Ishikawa (cell line): ENCODE measurements at regions not wholly inside any gene's neighbourhood (a gene's known extent, or its start where the extent isn't known, plus 50 kb on each side); places are given as distances from the start of the nearest gene placed in this dataset.

Source experiments
- CEBPB ChIP-seq: IDR thresholded peaks from 2 replicates; pipeline ENCODE4 v1.6.1; 2012
- CREB1 ChIP-seq: IDR thresholded peaks from 2 replicates; pipeline ENCODE4 v1.6.1; 2012; ENCODE audit warnings: low read depth
- EGR1 ChIP-seq: IDR thresholded peaks from 2 replicates; pipeline ENCODE4 v1.6.1; 2012
- EP300 ChIP-seq: IDR thresholded peaks from 2 replicates; pipeline ENCODE4 v1.6.1; 2012; ENCODE audit warnings: borderline replicate concordance
- FOXM1 ChIP-seq: IDR thresholded peaks from 2 replicates; pipeline ENCODE4 v1.6.1; 2012; ENCODE audit warnings: low read depth, borderline replicate concordance
- MAX ChIP-seq: IDR thresholded peaks from 2 replicates; pipeline ENCODE4 v1.6.1; 2012
- NFIC ChIP-seq: IDR thresholded peaks from 2 replicates; pipeline ENCODE4 v1.6.1; 2012
- RAD21 ChIP-seq: IDR thresholded peaks from 2 replicates; pipeline ENCODE4 v1.6.1; 2012; ENCODE audit warnings: low read depth
- REST ChIP-seq: IDR thresholded peaks from 2 replicates; pipeline ENCODE4 v1.6.1; 2012; ENCODE audit warnings: low read depth, mild to moderate bottlenecking
- TAF1 ChIP-seq: IDR thresholded peaks from 2 replicates; pipeline ENCODE4 v1.6.1; 2012; ENCODE audit warnings: low read depth, mild to moderate bottlenecking
- TCF12 ChIP-seq: IDR thresholded peaks from 2 replicates; pipeline ENCODE4 v1.6.1; 2012; ENCODE audit warnings: low read depth
- TEAD4 ChIP-seq: IDR thresholded peaks from 2 replicates; pipeline ENCODE4 v1.6.1; 2012
- USF1 ChIP-seq: IDR thresholded peaks from 2 replicates; pipeline ENCODE4 v1.6.1; 2012
- YY1 ChIP-seq: IDR thresholded peaks from 2 replicates; pipeline ENCODE4 v1.6.1; 2012; ENCODE audit warnings: low read depth
- ZBTB7A ChIP-seq: IDR thresholded peaks from 2 replicates; pipeline ENCODE4 v1.6.1; 2012; ENCODE audit warnings: low read depth

DNA sequence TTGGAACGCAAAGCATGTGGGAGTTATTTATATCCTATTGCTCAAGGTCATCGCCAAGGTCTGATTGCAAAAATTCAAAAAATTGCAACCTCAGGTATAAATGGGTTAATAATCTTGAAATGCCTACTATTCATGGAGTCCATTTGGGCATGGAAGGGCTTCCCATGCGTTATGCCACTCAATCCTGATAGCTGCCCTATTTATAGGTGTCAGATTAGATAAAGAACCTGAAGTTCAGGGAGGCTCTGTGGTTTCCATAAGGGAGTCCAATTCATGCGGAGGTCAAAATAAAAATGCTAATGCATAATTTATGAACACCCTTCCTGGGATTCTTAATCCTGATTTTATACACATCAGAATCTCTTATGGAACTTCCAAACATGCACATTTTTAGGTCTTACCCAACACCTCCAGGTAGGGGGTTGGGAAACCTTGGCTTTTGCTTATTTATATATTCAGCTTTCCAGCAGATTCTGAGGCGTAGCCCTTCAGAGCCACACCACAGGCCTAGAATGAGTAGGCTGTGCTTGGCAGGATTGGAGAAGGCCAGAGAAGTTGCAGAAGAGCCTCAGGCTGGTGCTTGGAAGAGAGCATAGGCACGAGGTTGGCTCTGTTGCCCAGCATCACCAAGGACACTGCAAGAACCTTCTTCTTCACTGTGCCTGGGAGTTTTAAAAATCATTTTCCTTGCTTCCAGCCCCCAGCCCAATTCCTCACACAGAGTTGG lies 324.4 kb upstream of the CFAP20DC start:
- no peak for TF ChIP-seq CEBPB
- no peak for TF ChIP-seq EGR1
- no peak for TF ChIP-seq TAF1
- no peak for TF ChIP-seq MAX
- TF ChIP-seq USF1 = no peak
- no peak for TF ChIP-seq REST
- no peak for TF ChIP-seq EP300
- no peak for TF ChIP-seq TCF12
- TF ChIP-seq NFIC = no peak

- TF ChIP-seq MAX (no peak), FOXM1 (no peak), USF1 (no peak), CEBPB (no peak), NFIC (no peak), TCF12 (no peak), REST (no peak), RAD21 (no peak), ZBTB7A (no peak), CREB1 (no peak), EP300 (no peak), YY1 (no peak), EGR1 (no peak)
Measured at GRCh38 chr3:59372346-59372745, 322.5 kb upstream of the CFAP20DC start.

DNA sequence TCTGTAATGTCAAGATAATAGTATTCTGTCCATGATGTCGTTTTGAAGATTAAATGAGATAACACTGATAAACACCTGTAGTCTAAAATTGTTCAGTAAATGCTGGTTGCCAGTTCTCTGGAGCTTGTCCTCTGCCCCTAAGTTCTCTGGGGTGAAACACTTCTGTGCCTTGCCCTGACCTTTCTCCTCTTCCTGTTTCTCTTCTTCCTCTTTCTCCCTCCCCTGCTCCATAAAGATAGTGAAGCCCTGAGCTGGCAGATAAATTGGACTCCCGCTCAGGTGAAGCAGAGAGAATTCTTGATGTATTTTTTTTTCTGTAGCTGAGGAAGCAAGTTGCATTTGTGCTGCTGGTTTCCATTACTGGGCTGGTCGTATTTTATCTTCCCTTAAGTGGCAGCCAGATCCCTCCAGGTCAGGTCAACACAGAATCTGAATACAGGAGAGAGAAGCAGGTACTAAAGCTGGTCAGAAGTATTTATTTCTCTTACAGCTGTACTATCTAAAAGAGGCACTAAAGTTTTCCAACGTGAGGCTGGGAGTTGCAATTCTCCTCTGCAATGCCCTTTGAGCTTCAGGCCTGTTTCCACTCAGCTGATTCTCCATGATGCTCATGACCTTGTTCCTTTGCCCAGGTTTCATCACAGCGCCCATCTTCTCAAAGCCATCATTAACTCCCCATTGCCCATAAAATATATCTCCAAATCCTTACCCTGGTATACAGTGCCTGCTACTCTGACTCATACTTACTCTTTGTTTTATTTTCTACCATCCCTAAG lies 319.3 kb upstream of the CFAP20DC start:
- TF ChIP-seq TAF1 = no peak

DNA sequence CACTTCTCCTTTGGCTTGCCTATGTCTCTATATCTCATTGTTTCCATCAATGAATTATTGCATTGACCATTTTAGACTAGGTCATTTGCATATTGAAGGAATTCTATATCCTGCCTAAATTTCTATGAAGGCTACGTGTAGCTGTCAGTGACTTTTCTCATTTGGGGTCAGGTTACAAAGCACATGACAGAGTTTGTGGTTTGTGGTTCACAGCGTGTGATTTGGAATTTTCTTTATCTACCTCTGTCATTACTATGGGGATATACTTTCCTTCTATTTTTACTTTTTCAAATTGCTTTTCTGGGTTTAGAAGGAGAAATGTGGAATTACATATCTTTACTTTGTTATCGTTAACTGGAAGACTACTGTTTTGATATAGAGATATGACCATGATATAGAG lies 317.3 kb upstream of the CFAP20DC start:
- TF ChIP-seq TCF12 = no peak
- TF ChIP-seq NFIC = no peak
- no peak for TF ChIP-seq MAX
- TF ChIP-seq USF1 = peak; percentile 43

DNA sequence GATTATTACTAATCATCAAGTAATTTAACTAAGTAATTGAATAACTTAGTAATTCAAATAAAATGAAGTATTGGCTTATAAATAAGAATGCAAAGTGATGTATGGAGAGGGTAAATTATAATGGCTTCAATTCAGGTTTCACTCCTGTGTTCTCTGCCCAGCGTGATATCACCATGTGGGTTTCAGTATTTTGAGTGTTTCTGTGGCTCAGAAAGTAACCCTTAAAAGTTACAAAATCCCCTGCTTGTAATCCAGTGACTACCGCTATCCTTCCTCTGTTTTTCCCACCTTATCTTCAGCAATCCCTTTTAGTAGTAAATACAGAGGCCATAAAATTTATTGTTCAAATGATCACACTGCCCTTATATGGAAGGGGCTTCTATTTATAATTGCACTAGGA lies 316.4 kb upstream of the CFAP20DC start:
- no peak for TF ChIP-seq EGR1
- no peak for TF ChIP-seq EP300
- no peak for TF ChIP-seq REST
- TF ChIP-seq USF1 = no peak
- no peak for TF ChIP-seq MAX
- TF ChIP-seq RAD21 = no peak
- no peak for TF ChIP-seq CREB1
- no peak for TF ChIP-seq CEBPB
- TF ChIP-seq YY1 = no peak
- TF ChIP-seq FOXM1 = no peak
- TF ChIP-seq NFIC = no peak
- no peak for TF ChIP-seq ZBTB7A
- no peak for TF ChIP-seq TEAD4
- TF ChIP-seq TCF12 = no peak
- no peak for TF ChIP-seq TAF1
